GM10266 (cell line): ENCODE measurements at regions not wholly inside any gene's neighbourhood (a gene's known extent, or its start where the extent isn't known, plus 50 kb on each side); places are given as distances from the start of the nearest gene placed in this dataset.

Source experiments
- DNase-seq: peaks from one replicate; pipeline ENCODE4 v3.0.0; 2012; ENCODE audit errors: extremely low spot score
- CTCF ChIP-seq: IDR thresholded peaks from 2 replicates; pipeline ENCODE4 v1.5.1; 2012; ENCODE audit warnings: mild to moderate bottlenecking, low read depth; ENCODE audit not compliant: control insufficient read depth, insufficient read depth; ENCODE audit errors: missing control alignments

GRCh38 chr3:87088430-87088992, 97.6 kb upstream of the VGLL3 start:
- DNase-seq: no peak
- TF ChIP-seq CTCF: no peak

GRCh38 chr3:87084868-87085267, 93.9 kb upstream of the VGLL3 start:
- no peak for TF ChIP-seq CTCF
- no peak for DNase-seq

- peak; percentile 52 for TF ChIP-seq CTCF
- DNase-seq: peak; percentile 41
Observed at GRCh38 chr3:87082796-87083440, 92.0 kb upstream of the VGLL3 start.

GRCh38 chr3:87077355-87077754, 86.4 kb upstream of the VGLL3 start:
- no peak for DNase-seq
- no peak for TF ChIP-seq CTCF

- DNase-seq: no peak
- TF ChIP-seq CTCF: no peak
Observed at GRCh38 chr3:87076946-87077345, 86.0 kb upstream of the VGLL3 start.

- TF ChIP-seq CTCF: no peak
- DNase-seq: no peak
Observed at GRCh38 chr3:87073496-87074145, 82.7 kb upstream of the VGLL3 start.

- DNase-seq: no peak
Observed at GRCh38 chr3:87072446-87072845, 81.5 kb upstream of the VGLL3 start.

More at GRCh38 chr3:87072446-87072845, 81.5 kb upstream of the VGLL3 start:
- no peak for TF ChIP-seq CTCF
